ENCODE measurements at regions not wholly inside any gene's neighbourhood (a gene's known extent, or its start where the extent isn't known, plus 50 kb on each side); places are given as distances from the start of the nearest gene placed in this dataset.

DNA sequence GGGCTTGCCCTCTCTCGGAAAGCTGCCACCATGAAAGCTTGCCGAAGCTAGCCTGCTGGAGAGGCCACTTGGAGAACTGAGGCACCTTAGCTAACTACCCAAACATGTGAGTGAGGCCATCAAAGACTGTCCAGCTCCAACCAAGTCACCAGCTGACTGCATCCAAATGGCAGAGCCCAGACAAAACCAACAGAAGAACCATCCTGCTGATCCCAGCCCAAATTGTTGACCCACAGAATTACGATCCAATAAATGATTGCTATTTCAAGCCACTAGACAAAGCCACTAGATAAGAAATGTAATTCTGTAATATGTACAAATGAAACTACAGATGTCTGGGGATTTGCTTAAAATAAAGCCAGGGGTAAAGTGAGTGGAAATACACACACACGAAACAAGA, 109.8 kb upstream of the TRPM1 start:
- Histone ChIP-seq H3K4me1 (ENCODE audit: low read depth) (peaks cover 12% of the 10 kb centered on the region), H3K36me3 (ENCODE audit: low read depth) (no peaks in the 10 kb centered on the region), H3K9me3 (no peaks in the 10 kb centered on the region), H3K4me3 (no peak overlapping the region)
- TF ChIP-seq, protein P1, sequence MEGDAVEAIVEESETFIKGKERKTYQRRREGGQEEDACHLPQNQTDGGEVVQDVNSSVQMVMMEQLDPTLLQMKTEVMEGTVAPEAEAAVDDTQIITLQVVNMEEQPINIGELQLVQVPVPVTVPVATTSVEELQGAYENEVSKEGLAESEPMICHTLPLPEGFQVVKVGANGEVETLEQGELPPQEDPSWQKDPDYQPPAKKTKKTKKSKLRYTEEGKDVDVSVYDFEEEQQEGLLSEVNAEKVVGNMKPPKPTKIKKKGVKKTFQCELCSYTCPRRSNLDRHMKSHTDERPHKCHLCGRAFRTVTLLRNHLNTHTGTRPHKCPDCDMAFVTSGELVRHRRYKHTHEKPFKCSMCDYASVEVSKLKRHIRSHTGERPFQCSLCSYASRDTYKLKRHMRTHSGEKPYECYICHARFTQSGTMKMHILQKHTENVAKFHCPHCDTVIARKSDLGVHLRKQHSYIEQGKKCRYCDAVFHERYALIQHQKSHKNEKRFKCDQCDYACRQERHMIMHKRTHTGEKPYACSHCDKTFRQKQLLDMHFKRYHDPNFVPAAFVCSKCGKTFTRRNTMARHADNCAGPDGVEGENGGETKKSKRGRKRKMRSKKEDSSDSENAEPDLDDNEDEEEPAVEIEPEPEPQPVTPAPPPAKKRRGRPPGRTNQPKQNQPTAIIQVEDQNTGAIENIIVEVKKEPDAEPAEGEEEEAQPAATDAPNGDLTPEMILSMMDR (IDR thresholded peaks at IDR 0.05): no peak
- intact Hi-C loops (cut with DNase I, micrococcal nuclease): loop anchor here in 1 of 2 donors (10.0 kb wide), 1 partner anchor 283 kb away; no protein-coding TSS in a partner anchor
- DNase-seq (no peak), ATAC-seq (no peak)

DNA sequence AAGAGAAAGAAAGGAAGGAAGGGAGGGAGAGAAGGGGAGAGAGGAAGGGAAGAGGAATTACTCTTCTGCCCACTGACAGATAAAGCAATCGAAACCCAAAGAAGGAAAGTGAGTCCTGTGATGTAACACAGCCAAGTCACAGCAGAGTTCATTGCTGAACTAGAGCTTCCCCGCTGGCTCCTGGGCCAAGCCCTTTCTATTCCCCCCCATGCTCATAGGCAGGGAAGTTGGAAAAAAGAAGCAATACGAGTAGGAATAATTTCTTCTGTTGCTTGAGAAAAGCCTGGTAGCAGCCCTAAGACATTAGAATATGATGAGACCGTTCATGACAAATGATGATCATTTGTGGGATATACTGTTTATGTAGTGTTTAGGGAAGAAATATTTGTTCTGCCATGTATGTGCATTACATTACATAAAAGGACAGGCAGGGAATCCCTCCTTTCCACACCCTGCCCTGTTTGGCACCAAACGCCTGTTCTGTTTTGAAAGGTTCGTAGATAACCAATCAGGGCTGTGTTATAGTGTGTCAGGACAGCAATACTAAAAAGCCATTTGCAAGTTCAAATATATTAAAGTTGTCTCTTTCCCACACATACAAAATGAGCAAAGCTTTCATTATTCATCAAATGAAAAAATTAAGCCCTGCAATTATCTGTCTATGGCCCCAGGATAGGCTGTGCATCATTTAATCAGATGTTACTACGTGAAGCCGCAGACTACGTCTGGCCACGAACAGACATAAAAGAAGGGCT, 111.0 kb upstream of the TRPM1 start:
- intact Hi-C loops (cut with DNase I, micrococcal nuclease): loop anchor here in 1 of 2 donors (10.0 kb wide), 1 partner anchor 282 kb away; no protein-coding TSS in a partner anchor
- TF ChIP-seq, protein P1 (IDR thresholded peaks at IDR 0.05): no peak
- no peaks in the 10 kb centered on the region for H3K36me3 ChIP-seq (ENCODE audit: low read depth)
- no peak for DNase-seq
- no peaks in the 10 kb centered on the region for H3K9me3 ChIP-seq
- H3K4me3 ChIP-seq: no peak overlapping the region
- peaks cover 23% of the 10 kb centered on the region for H3K4me1 ChIP-seq (ENCODE audit: low read depth)
- no peak for ATAC-seq

- H3K4me1 ChIP-seq (ENCODE audit: low read depth): peaks cover 24% of the 10 kb centered on the region
- no peak for DNase-seq
- H3K36me3 ChIP-seq (ENCODE audit: low read depth): no peaks in the 10 kb centered on the region
- TF ChIP-seq, protein P1 (IDR thresholded peaks at IDR 0.05): no peak
- H3K4me3 ChIP-seq: no peak overlapping the region
- intact Hi-C loops (cut with DNase I, micrococcal nuclease): loop anchor here in 1 of 2 donors (10.0 kb wide), 1 partner anchor 280 kb away; no protein-coding TSS in a partner anchor
- ATAC-seq: no peak
- no peaks in the 10 kb centered on the region for H3K9me3 ChIP-seq
Measured at GRCh38 chr15:31214158-31214863, 112.3 kb upstream of the KLF13 start.

DNA sequence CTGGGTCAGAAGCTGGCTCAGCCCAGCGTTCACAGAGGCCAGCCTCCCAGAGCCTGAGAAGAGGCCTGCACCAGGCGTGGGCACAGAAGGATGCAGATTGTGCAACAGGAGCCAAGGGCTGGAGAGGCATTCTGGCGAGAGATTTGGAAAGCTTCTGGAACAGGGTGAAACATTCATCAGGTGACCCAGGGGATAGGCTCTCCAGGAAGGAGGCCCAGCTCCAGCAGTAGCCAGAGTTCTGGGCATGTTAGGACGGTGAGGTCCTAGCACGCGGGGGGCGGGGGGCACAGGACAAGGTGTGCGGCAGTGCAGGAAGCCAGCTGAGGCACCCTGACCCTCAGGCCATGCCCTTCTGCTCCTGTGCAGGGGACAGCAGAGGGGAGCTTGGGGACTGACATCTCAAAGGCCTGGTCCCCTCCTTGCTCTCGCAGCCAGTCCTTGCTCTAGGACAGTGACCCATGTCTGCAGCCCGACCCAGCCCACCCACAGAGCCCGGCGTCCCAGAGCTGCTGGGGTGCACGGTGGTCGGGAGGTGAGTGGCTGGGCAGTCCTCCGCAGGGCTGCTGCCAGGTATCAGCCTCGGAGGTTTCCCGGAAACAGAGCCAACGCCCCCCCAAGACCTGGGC, 111.7 kb upstream of the KLF13 start:
- Histone ChIP-seq H3K4me1 (ENCODE audit: low read depth) (peaks cover 24% of the 10 kb centered on the region), H3K9me3 (no peaks in the 10 kb centered on the region), H3K4me3 (no peak overlapping the region), H3K36me3 (ENCODE audit: low read depth) (no peaks in the 10 kb centered on the region)
- ATAC-seq: peak; percentile 2
- intact Hi-C loops (cut with DNase I, micrococcal nuclease): loop anchor here in 1 of 2 donors (5.0 to 10.0 kb wide), 2 partner anchors 112 to 280 kb away; partner anchors contain the start of gene KLF13
- TF ChIP-seq, protein P1 (IDR thresholded peaks at IDR 0.05): no peak
- DNase-seq: peak in 2 of 3 donors; percentile 61 to 69

- peak; percentile 91 to 95 (median 94) for DNase-seq
- no peaks in the 10 kb centered on the region for H3K9me3 ChIP-seq
- H3K4me1 ChIP-seq (ENCODE audit: low read depth): peaks cover 24% of the 10 kb centered on the region
- peak; percentile 86 for ATAC-seq
- no peaks in the 10 kb centered on the region for H3K36me3 ChIP-seq (ENCODE audit: low read depth)
- H3K4me3 ChIP-seq: peak overlapping the region; percentile 14
- TF ChIP-seq, protein P1 (IDR thresholded peaks at IDR 0.05): peak; percentile 96
- intact Hi-C loops (cut with DNase I, micrococcal nuclease): loop anchor here in 1 of 2 donors (5.0 to 10.0 kb wide), 2 partner anchors 112 to 279 kb away; partner anchors contain the start of gene KLF13
Measured at GRCh38 chr15:31215490-31216214, 111.0 kb upstream of the KLF13 start.

Measured in mucosa of descending colon (tissue), 3 donors.